GM18870 (cell line): ENCODE measurements at regions not wholly inside any gene's neighbourhood (a gene's known extent, or its start where the extent isn't known, plus 50 kb on each side); places are given as distances from the start of the nearest gene placed in this dataset.

Experiments used
- ATAC-seq: cut with Tn5 transposase; IDR thresholded peaks from one replicate; pipeline ENCODE4 v1.9.1; 2021; ENCODE audit warnings: moderate library complexity; ENCODE audit not compliant: unreplicated experiment

- ATAC-seq, result no peak
Measured at GRCh38 chr2:217328622-217328978, 468.7 kb upstream of the TNP1 start.

- no peak for ATAC-seq
Measured at GRCh38 chr2:217327953-217328621, 468.2 kb upstream of the TNP1 start.

- no peak for ATAC-seq
Measured at GRCh38 chr2:217326238-217327022, 466.6 kb upstream of the TNP1 start.

- ATAC-seq, result no peak
Measured at GRCh38 chr2:217325816-217326215, 466.0 kb upstream of the TNP1 start.

GRCh38 chr2:217325251-217325650 lies 465.4 kb upstream of the TNP1 start:
- no peak for ATAC-seq

- peak; percentile 48 for ATAC-seq
Measured at GRCh38 chr2:217316743-217317142, 456.9 kb upstream of the TNP1 start.

DNA sequence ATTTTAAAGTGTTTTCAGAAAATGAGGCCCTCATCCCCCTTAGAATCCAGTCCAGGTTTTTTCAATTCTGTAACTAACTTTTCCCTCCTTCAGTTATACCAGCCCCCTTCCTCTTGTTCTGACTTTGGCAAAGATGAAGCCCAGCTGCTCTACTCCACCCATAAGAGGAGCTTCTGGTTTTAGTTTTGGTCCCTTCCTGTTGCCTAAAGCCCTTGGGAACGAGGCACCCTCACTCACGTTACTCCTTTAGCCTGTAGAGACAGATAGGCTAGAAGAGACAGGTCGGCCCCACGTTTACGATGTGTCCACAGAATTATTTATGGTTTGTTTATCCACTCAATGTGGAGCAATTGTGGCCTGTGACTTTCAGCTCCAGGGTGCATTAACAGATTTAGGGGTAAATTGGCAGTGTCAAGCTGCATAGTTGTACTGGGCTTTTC lies 454.2 kb upstream of the TNP1 start:
- no peak for ATAC-seq

GRCh38 chr2:217313386-217313785 lies 453.5 kb upstream of the TNP1 start:
- no peak for ATAC-seq

DNA sequence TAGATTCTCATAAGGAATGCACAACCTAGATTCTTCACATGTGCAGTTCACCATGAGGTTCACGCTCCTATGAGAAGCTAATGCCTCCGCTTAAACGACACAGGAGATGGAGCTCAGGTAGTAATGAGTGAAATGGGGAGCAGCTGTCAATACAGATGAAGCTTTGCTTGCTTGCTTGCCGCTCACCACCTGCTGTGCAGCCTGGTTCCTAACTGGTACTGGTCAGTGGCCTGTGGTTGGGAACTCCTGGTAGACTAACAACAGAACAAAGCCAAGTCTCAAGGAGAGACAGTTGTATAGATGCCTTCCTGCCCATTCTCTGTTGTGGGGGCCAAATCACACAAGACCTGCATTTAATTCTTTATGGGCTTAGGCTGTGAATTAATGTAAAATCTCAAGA lies 449.2 kb upstream of the TNP1 start:
- ATAC-seq, result no peak

DNA sequence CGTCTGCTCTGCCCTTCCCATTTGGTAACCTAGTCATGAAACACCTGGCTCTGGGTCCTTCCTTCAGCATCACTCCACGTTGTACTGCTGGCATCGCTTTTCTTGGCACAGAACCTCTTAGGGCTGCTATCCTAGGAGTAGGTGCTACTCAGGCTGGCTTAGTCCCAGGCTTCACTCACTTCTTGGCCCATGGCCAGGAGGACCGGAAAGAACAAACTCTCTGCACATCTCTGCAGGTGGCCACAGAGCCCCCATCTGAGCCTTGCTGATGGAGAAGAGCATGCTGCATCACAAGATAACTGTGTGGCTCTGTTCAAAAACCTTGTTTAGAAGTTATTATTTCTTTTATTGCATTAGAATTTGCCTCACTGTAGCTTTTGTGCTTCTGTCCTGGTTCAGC lies 447.2 kb upstream of the TNP1 start:
- no peak for ATAC-seq

DNA sequence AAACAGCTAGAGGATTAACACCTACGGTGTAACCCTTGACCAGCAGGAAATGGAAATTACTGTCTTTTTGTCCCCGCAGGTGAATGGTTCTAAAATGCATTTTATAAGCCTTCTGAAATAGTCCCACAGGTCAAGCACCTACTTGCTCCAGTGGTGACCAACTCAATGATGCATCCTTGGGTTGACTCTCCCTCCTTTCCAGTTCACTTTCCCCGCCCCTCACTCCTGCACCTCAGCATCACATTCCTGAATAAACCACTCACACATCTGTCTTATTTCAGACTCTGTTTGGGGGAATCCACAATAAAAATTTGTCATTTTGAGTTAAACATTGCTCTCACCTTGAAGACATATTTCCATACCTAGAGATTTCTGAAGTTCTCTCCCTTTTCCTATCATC lies 446.0 kb upstream of the TNP1 start:
- ATAC-seq, result no peak

GRCh38 chr2:217304582-217304981 lies 444.7 kb upstream of the TNP1 start:
- ATAC-seq, result no peak

DNA sequence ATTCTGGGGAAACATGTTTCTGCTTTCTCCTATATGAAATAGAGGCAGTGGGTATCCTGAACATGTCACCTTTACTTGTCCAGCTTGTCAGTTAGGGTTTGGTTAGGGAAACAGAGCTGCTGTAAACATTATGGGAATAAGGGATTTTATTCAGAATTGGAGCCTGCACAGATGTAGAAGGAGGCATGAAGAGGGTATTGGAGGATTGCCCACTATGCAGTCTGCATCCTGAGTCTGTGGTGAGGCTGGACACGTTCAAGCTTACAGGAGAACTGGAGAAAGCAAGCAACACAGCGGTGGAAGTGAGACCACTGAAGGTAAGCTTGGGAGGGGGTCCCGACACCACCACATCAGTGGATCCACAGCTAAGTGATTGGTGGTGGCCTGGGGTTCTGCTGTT lies 443.0 kb upstream of the TNP1 start:
- ATAC-seq, result no peak

- no peak for ATAC-seq
Measured at GRCh38 chr2:217301142-217301925, 441.5 kb upstream of the TNP1 start.

DNA sequence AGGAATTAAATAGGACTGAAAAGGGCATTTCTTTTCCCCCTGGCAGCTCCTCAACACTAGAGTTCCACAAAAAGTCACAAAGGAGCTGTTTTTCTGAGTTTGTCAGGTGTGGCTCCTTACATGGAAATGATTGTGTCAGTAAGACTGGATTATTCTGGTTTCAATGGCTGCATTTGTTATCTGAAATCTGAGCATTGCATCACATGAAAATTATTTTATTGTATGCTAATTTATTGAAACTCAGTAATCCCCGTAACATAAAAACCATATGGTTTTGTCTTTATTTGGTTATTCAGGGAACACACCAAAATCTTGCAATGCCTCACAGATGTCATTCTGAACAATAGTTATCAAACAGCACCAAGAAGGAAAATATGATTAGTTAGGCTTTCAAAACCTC lies 439.7 kb upstream of the TNP1 start:
- no peak for ATAC-seq

- no peak for ATAC-seq
Measured at GRCh38 chr2:217297096-217297495, 437.2 kb upstream of the TNP1 start.

DNA sequence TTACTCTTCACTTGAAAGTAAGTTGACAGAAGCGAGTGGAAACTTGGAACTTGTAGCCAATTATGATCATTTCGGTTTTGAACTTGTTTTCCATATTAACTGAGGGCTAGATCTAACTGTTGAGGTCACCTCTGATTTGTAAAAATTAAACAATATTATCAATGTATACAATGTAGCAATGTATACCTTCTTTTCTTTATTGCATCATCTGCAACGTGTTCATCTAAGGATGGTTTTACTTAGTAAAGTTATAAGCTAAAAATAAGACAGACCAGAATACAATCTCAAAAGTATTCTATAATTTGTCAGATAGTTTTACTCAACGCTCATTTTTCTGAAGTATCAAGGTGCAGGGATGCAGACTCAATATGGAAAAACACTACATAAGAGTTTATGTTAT lies 435.0 kb upstream of the TNP1 start:
- ATAC-seq, result no peak

DNA sequence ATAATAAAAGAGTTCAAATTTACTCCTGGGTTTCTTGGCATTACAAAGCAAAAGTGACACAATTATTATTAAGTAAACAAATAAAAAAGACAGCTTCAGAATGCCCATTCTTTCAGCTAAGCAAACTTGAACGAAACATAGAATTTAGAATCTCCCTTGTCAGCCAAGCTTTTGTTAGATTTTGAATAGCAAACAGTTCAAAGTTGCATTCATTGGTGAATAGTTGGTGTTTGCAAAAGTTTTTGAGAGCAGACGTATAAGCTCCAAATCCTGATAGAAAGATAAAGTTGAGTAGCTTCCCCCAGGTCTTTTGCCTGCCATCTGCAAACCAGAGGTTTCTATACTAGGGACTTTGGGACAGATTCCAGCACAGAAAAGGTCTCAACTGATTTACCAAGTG lies 434.3 kb upstream of the TNP1 start:
- ATAC-seq, result no peak

DNA sequence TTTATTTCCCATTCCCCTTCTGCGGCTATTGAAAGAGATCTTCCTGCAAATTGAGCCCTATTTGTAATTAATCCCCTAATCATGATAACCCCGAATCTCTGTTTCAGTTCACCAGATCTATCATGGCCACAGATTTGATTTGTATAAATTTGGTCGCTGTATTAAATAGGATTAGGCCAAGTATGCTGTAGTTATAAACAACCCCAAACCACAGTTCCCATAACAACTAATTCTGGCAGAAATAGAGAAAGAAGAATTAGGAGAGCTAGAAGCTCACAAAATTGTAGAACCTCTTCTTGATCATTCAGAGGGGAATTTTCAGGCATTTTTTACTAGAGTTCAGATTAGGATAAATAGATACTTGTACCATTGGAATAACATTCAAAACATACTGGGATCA lies 433.7 kb upstream of the TNP1 start:
- ATAC-seq, result no peak

DNA sequence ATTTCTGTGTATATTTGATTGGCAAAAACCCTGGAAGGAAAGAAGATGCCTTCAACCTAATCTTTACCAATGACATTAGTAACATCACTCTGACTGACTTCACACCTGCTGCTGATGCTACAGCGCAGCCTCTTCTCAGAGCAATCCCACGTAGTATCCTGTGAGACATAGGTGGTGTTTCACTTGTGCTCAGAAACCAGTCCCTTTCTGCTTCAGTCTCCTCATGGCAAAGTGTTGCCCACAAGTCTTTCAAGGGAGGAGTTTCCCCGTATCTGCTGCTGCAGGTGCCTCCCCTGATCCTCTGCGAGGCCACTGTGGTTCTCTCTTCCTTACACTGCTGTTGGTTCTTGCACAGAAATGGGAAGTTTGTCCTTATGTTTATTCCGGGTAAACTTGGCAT lies 433.2 kb upstream of the TNP1 start:
- no peak for ATAC-seq

- no peak for ATAC-seq
Measured at GRCh38 chr2:217291259-217291658, 431.4 kb upstream of the TNP1 start.

- no peak for ATAC-seq
Measured at GRCh38 chr2:217290467-217290866, 430.6 kb upstream of the TNP1 start.
